Left lung (tissue), 4 donors: ENCODE measurements at regions not wholly inside any gene's neighbourhood (a gene's known extent, or its start where the extent isn't known, plus 50 kb on each side); places are given as distances from the start of the nearest gene placed in this dataset.
"Not testable (repeated sequence)": the region's sequence is repeated elsewhere in the genome, so short reads cannot be mapped to it uniquely, and the experiment has no call there.

Source experiments
- ATAC-seq: fragments of 200-7000 bp; cut with Tn5 transposase; one replicate; pipeline ENCODE4 v1.9.1; 2020; ENCODE audit warnings: moderate library complexity
- DNase-seq, 4 donors: peaks; one replicate each; pipeline ENCODE4 v3.0.0-alpha.2; 2013 to 2020
- H3K27ac ChIP-seq, 2 donors: fragments of 200-600 bp; sonication (generic) in 1 of 2; one replicate each; pipeline versions ENCODE4 v1.5.0 to v1.8.0; 2020 to 2021
- H3K27me3 ChIP-seq, 2 donors: fragments of 200-600 bp; sonication (generic) in 1 of 2; one replicate each; pipeline versions ENCODE4 v1.5.0 to v1.8.0; 2020 to 2021
- H3K36me3 ChIP-seq, 2 donors: fragments of 200-600 bp; sonication (generic) in 1 of 2; one replicate each; pipeline versions ENCODE4 v1.5.0 to v1.8.0; 2020 to 2021
- H3K4me1 ChIP-seq, 2 donors: fragments of 200-600 bp; one replicate each; pipeline ENCODE4 v1.8.0; 2021
- H3K4me3 ChIP-seq, 2 donors: fragments of 200-600 bp; sonication (generic) in 1 of 2; one replicate each; pipeline versions ENCODE4 v1.5.0 to v1.8.0; 2020 to 2021; ENCODE audit warnings: mild to moderate bottlenecking in 1 of 2
- H3K9me3 ChIP-seq, 2 donors: fragments of 200-600 bp; sonication (generic) in 1 of 2; one replicate each; pipeline versions ENCODE4 v1.5.0 to v1.8.0; 2020 to 2021
- CTCF ChIP-seq, 2 donors: fragments of 200-600 bp; sonication (generic) in 1 of 2; IDR thresholded peaks; one replicate each; pipeline versions ENCODE4 v1.5.0 to v1.8.0; 2021; ENCODE audit warnings: antibody characterized with exemption in 2 of 2
- intact Hi-C, 2 donors: fragments of 100-400 bp; cut with DNase I; formaldehyde crosslinking; loops; one replicate each; pipeline versions ENCODE4 v1.11.2 to v1.14.2; 2022
- donor health status: DM: no; HTN: yes; CAD: no.
- donor health status: DM: no; HTN: no; CAD: no.

- intact Hi-C loops: not testable (repeated sequence)
Observed at GRCh38 chr20:28602403-28603217, 2654.9 kb upstream of the DEFB115 start.

GRCh38 chr20:28603218-28603577 is 2654.3 kb upstream of the DEFB115 start:
- Histone ChIP-seq H3K4me3 (peak overlapping the region; percentile 41 to 68), H3K27ac (peak overlapping the region; percentile 39 to 83)
- DNase-seq, H3K4me1 ChIP-seq, ATAC-seq, H3K36me3 ChIP-seq, intact Hi-C loops, H3K9me3 ChIP-seq, H3K27me3 ChIP-seq: not testable (repeated sequence)

More at GRCh38 chr20:28602403-28603217, 2654.9 kb upstream of the DEFB115 start:
- not testable (repeated sequence) for H3K27me3 ChIP-seq, H3K9me3 ChIP-seq, H3K4me1 ChIP-seq, H3K36me3 ChIP-seq
- Histone ChIP-seq H3K4me3 (peak overlapping the region; percentile 41 to 68), H3K27ac (peak overlapping the region; percentile 48 to 83)
- TF ChIP-seq CTCF (IDR thresholded peaks at IDR 0.05): peak; percentile 38 to 60
- DNase-seq (peak; percentile 28 to 92 (median 86)), ATAC-seq (peak; percentile 100)

GRCh38 chr20:28616354-28616753 is 2641.1 kb upstream of the DEFB115 start:
- no peaks in the 10 kb centered on the region for H3K4me1 ChIP-seq

GRCh38 chr20:28619956-28620651 is 2637.4 kb upstream of the DEFB115 start:
- H3K4me3 ChIP-seq, ATAC-seq, H3K36me3 ChIP-seq, H3K27me3 ChIP-seq, H3K4me1 ChIP-seq, intact Hi-C loops, H3K27ac ChIP-seq: not testable (repeated sequence)
- peak in 1 of 4 donors; percentile 68 for DNase-seq
- H3K9me3 ChIP-seq: peaks cover 0 to 45% of the 10 kb centered on the region in 2 donors

More at GRCh38 chr20:28616354-28616753, 2641.1 kb upstream of the DEFB115 start:
- Histone ChIP-seq H3K27ac (no peak overlapping the region), H3K9me3 (peaks cover 0 to 62% of the 10 kb centered on the region in 2 donors), H3K27me3 (no peaks in the 10 kb centered on the region), H3K4me3 (no peak overlapping the region), H3K36me3 (no peaks in the 10 kb centered on the region)
- intact Hi-C loops: no loop called here
- TF ChIP-seq CTCF (IDR thresholded peaks at IDR 0.05): no peak
- ATAC-seq: no peak
- no peak for DNase-seq

GRCh38 chr20:28625112-28625511 is 2632.4 kb upstream of the DEFB115 start:
- DNase-seq, H3K27ac ChIP-seq, ATAC-seq, intact Hi-C loops, H3K27me3 ChIP-seq, H3K4me1 ChIP-seq, H3K36me3 ChIP-seq, H3K4me3 ChIP-seq: not testable (repeated sequence)
- H3K9me3 ChIP-seq: peaks cover 0 to 23% of the 10 kb centered on the region in 2 donors

GRCh38 chr20:28640831-28641230 is 2616.6 kb upstream of the DEFB115 start:
- intact Hi-C loops: not testable (repeated sequence)

More at GRCh38 chr20:28640831-28641230, 2616.6 kb upstream of the DEFB115 start:
- H3K27ac ChIP-seq, H3K36me3 ChIP-seq, ATAC-seq, H3K4me1 ChIP-seq, H3K4me3 ChIP-seq, H3K27me3 ChIP-seq, DNase-seq: not testable (repeated sequence)
- peaks cover 0 to 10% of the 10 kb centered on the region in 2 donors for H3K9me3 ChIP-seq
